ENCODE measurements at regions not wholly inside any gene's neighbourhood (a gene's known extent, or its start where the extent isn't known, plus 50 kb on each side); places are given as distances from the start of the nearest gene placed in this dataset.

DNA sequence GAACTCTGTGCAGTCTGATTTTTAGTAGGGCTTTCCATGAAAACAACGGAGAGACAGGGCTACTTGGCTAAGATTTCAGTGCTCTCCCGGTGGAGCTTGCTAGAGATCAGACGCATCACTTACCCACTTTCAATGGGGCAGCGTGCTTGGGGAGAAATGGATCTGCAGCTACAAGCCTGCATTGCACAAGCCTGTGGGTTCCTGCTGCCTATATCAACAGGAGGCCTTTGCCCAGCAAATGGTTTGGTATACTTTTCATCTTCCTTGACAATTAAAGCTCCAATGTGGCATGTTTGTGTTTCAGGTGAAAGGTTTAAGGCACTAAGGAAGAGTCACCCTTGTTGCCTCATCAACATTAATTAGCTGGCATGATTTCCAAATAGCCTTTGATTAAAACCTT lies 136.0 kb upstream of the FOXQ1 start:
- TF ChIP-seq POLR2A (IDR thresholded peaks at IDR 0.05; ENCODE audit: low read depth, low read length) (no peak), POLR2AphosphoS5 (IDR thresholded peaks at IDR 0.05; ENCODE audit: low read depth, low read length) (no peak), SPI1 (IDR thresholded peaks at IDR 0.05; ENCODE audit: low read depth, low read length) (no peak)
